Stimulated activated CD8-positive, alpha-beta memory T cell treated with anti-CD3 and anti-CD28 coated beads, Interleukin-15, amount 100 ng/mL, for 48 hours (primary cell): ENCODE measurements at regions not wholly inside any gene's neighbourhood (a gene's known extent, or its start where the extent isn't known, plus 50 kb on each side); places are given as distances from the start of the nearest gene placed in this dataset.

Experiments used
- DNase-seq, 2 donors: peaks; one replicate each; pipeline ENCODE4 v3.0.0-alpha.2; 2020; ENCODE audit warnings: low read depth in 2 of 2

- DNase-seq: no peak
These were observed 51.0 kb upstream of the EGFLAM start for GRCh38 chr5:38207343-38207742.

- DNase-seq: no peak
These were observed 55.6 kb upstream of the EGFLAM start for GRCh38 chr5:38202741-38203140.

GRCh38 chr5:38200872-38201557, 57.3 kb upstream of the EGFLAM start:
- DNase-seq: no peak

GRCh38 chr5:38197118-38197517, 61.2 kb upstream of the EGFLAM start:
- DNase-seq: no peak

- peak; percentile 19 to 23 for DNase-seq
These were observed 65.3 kb upstream of the EGFLAM start for GRCh38 chr5:38193015-38193581.

- no peak for DNase-seq
These were observed 66.7 kb upstream of the EGFLAM start for GRCh38 chr5:38191693-38192092.

- no peak for DNase-seq
These were observed 68.2 kb upstream of the EGFLAM start for GRCh38 chr5:38190111-38190510.

GRCh38 chr5:38189081-38189504, 69.3 kb upstream of the EGFLAM start:
- DNase-seq: no peak

GRCh38 chr5:38188591-38188990, 69.8 kb upstream of the EGFLAM start:
- no peak for DNase-seq

GRCh38 chr5:38187532-38187931, 70.8 kb upstream of the EGFLAM start:
- DNase-seq: no peak

GRCh38 chr5:38184627-38185026, 73.7 kb upstream of the EGFLAM start:
- no peak for DNase-seq

GRCh38 chr5:38182991-38183390, 75.4 kb upstream of the EGFLAM start:
- no peak for DNase-seq

GRCh38 chr5:38168029-38168428, 90.3 kb upstream of the EGFLAM start:
- no peak for DNase-seq

GRCh38 chr5:38167562-38167996, 90.8 kb upstream of the EGFLAM start:
- DNase-seq: no peak

GRCh38 chr5:38166832-38167231, 91.5 kb upstream of the EGFLAM start:
- DNase-seq: no peak

- DNase-seq: no peak
These were observed 92.9 kb upstream of the EGFLAM start for GRCh38 chr5:38165435-38165834.

- DNase-seq: no peak
These were observed 93.5 kb upstream of the EGFLAM start for GRCh38 chr5:38164776-38165399.

- no peak for DNase-seq
These were observed 94.6 kb upstream of the EGFLAM start for GRCh38 chr5:38163636-38164237.

- DNase-seq: no peak
These were observed 95.7 kb upstream of the EGFLAM start for GRCh38 chr5:38162625-38163024.

GRCh38 chr5:38157024-38157423, 101.3 kb upstream of the EGFLAM start:
- DNase-seq: no peak

GRCh38 chr5:38154615-38155204, 103.6 kb upstream of the EGFLAM start:
- no peak for DNase-seq

- DNase-seq: no peak
These were observed 106.5 kb upstream of the EGFLAM start for GRCh38 chr5:38151878-38152277.

- DNase-seq: no peak
These were observed 108.6 kb upstream of the EGFLAM start for GRCh38 chr5:38149815-38150195.
